HG02973 (cell line): ENCODE measurements at regions not wholly inside any gene's neighbourhood (a gene's known extent, or its start where the extent isn't known, plus 50 kb on each side); places are given as distances from the start of the nearest gene placed in this dataset.
"Not testable (repeated sequence)": the region's sequence is repeated elsewhere in the genome, so short reads cannot be mapped to it uniquely, and the experiment has no call there.

Experiments
- ATAC-seq: cut with Tn5 transposase; IDR thresholded peaks from one replicate; pipeline ENCODE4 v1.9.1; 2021; ENCODE audit warnings: moderate library complexity; ENCODE audit not compliant: unreplicated experiment

DNA sequence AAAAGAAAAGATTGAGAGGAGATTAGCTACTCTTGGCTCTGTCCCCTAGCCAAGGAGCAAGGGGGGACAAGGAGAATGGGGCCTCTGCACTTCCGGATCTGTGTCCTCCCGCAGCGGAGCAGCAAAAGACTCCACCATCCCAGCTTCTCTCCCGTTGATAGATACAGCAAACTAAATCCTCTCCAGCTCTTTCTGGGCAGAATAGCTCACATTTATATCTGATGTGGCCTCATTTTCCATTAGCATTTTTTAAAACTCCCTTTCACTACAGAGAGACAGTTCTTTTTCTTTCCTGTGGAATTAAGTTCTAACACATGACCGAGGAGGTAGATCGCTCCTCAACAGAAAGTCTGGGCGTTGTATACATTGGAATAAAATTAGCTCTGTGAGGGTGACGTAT lies 260.9 kb upstream of the SOX4 start:
- ATAC-seq = no peak

GRCh38 chr6:21333715-21334114 lies 259.8 kb upstream of the SOX4 start:
- ATAC-seq = no peak

DNA sequence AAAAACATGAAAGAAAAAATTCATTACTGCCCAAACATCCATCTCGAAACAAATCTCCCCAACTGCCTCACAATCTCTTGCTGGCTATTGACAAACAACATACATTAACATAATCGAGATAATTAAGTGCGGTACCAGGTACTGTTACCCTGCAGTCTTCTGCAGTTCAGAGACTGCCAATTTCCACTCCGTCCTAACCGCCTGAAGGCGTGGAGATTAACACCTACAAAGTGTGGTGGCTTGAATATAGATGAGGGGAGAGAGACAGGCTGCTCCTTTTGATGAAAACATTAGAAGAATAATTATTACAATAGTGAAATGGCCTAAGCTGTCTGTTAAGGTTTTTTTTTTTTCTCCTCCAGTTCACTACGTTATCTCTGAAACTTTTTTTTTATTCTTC lies 258.9 kb upstream of the SOX4 start:
- ATAC-seq = no peak

GRCh38 chr6:21335591-21335990 lies 258.0 kb upstream of the SOX4 start:
- no peak for ATAC-seq

- no peak for ATAC-seq
These were observed 256.3 kb upstream of the SOX4 start for GRCh38 chr6:21337263-21337662.

DNA sequence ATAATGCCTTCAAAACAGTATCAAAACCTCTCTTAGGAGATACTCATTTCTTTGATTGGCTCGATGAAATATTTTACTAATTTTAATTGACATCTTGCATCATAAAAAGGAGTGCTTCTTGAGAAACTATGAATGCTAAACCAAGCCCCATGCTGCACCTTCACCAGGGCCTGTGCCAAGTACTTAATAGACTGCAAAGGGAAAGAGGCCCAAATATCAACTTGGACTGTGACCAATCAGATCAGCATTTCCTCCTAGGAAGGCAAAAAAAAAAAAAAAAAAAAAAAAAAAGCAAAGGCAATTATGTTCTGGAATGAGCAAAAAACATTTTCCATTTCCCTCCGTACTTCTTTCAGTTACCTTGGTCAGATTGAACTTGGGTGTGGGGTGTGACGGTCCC lies 253.0 kb upstream of the SOX4 start:
- no peak for ATAC-seq

DNA sequence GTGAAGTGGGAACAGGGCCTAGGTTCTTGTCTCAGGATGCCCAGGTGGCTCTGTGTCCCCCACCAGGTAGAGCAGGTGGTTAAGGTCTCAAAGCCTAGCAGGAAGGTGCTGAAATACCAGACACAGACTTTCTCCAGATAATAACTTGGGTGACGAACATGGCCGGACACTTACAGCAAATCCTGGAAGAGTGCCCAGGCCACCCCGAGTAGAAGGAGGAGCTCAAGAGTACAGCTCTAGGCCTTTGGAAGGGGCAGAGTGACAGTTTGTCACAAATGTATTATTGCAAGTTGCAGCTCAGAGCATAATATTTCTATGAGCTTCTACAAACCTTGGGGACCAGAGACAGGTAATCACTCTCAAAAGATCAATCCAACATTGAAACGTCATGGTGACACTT lies 251.6 kb upstream of the SOX4 start:
- no peak for ATAC-seq

- ATAC-seq = no peak
These were observed 251.1 kb upstream of the SOX4 start for GRCh38 chr6:21342501-21342900.

DNA sequence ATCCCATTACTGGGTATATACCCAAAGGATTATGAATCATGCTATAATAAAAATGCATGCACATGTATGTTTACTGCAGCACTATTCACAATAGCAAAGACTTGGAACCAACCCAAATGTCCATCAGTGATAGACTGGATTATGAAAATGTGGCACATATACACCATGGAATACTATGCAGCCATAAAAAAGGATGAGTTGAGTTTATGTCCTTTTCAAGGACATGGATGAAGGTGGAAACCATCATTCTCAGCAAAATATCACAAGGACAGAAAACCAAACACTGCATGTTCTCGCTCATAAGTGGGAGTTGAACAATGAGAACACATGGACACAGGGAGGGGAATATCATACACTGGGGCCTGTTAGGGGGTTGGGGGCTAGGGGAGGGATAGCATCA lies 247.8 kb upstream of the SOX4 start:
- not testable (repeated sequence) for ATAC-seq

DNA sequence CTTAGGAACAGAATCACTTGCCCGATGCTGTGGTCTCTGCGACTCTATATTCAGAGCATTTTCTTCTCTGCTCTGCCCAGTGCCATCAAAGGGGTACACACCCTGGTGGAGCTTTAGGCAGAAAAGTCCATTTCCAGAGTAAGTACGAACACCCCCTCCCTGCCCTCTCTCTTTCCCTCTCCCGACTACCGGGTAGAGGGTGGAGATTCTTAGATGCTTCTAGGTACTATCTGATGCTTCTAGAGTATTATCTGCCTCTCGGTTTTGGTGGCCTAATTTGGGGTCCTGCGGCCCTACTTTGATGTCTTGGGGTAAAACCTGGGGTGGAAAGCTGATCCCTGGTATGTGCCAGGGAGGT lies 245.4 kb upstream of the SOX4 start:
- ATAC-seq = no peak

- ATAC-seq = no peak
These were observed 244.9 kb upstream of the SOX4 start for GRCh38 chr6:21348504-21349195.

GRCh38 chr6:21349834-21350233 lies 243.7 kb upstream of the SOX4 start:
- no peak for ATAC-seq

DNA sequence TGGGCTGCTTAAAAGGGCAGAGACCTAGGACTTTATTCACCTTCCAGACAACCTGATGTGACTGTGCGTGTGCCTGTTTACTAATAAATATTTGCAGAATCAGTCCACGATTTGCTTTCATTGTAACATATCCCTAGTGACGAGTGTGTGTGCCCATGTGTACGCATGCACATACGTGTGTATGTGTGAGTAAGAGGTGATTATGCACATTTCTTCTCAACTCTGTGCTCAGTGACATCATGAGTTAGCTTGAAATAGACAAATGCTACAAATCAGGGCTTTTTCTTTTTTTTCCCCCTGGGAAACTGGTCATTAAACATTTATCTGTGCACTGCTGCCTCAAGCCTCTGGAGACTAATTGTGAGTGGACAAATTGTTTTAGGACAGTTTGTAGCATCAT lies 242.6 kb upstream of the SOX4 start:
- no peak for ATAC-seq

- no peak for ATAC-seq
These were observed 241.4 kb upstream of the SOX4 start for GRCh38 chr6:21352131-21352530.

DNA sequence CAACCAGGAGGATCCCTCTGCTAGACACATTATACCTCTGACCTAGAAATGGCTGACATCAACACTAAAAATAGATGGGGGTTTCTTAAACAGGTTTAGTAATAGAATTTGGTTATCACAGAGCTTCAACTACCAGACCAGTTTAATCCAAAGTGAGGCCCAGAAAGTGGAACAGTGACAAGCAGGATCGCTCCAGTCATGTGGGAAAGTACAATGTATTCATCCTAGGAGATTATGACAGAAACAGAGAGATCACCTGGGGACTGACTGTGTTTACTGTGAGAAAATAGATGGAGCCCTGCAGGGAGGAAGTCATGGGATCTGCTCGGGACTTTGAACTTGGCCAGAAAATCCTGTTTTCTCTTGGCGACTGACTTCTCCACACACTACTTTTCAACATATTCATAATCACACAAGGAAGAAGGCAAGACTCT lies 238.7 kb upstream of the SOX4 start:
- ATAC-seq = no peak

- no peak for ATAC-seq
These were observed 237.9 kb upstream of the SOX4 start for GRCh38 chr6:21355638-21356037.

DNA sequence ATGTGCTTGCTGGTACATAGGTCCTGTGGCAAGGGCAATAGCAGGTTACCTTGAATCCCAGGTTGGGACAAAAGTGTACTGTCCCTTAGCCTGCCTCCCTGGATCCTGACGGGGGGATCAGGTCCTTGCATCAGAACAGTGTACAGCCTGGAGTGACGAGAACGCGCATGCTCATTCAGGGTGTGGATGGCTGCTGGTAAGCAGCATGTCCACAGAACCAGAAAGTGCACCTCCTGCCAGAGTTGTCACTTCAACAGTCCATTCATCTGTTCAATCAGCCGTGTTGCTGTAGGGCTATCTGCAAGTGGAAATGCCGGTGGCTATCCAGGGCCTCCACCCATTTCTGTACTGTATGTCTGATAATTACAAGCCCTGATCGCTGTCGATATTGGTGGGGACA lies 236.3 kb upstream of the SOX4 start:
- no peak for ATAC-seq

- no peak for ATAC-seq
These were observed 233.6 kb upstream of the SOX4 start for GRCh38 chr6:21359926-21360325.

- no peak for ATAC-seq
These were observed 233.2 kb upstream of the SOX4 start for GRCh38 chr6:21360336-21360735.

DNA sequence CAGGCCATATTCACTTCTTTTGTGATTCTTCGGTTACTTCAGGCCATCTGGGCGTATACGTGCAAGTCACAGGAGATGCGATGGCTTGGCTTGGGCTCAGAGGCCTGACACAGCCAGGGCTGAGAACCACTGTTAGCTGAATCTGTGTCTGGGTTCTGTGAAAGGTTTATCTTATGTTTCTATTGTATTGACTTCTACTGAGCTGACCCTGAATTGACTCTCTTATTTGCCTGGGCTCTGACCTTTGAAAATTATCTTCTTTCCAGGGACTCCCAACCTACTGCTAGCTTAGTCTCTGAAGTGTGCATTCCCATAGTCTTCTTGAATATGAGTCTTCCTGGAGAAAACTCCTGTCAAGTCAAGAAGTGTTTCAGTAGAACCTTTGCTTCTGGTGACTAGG lies 226.4 kb upstream of the SOX4 start:
- ATAC-seq = no peak

- no peak for ATAC-seq
These were observed 225.8 kb upstream of the SOX4 start for GRCh38 chr6:21367649-21368154.

DNA sequence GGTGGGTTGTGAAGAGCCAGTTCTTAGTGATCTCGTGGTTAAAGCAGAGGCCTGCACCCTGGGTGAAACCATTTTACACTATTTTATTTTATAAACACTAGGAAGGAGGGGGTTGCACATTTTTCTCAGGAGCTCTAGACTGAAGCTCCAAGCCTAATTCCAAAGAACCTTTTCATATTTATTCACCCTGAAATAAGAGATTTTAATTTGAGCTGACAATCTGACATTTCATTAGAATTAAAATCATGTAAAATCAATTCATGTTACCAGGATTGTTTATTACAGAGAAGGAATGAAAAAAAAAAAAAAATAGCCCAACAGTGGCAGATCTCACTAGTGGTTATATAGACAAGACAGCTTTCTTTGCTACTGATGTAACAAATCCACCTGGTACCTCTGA lies 222.5 kb upstream of the SOX4 start:
- ATAC-seq = no peak

DNA sequence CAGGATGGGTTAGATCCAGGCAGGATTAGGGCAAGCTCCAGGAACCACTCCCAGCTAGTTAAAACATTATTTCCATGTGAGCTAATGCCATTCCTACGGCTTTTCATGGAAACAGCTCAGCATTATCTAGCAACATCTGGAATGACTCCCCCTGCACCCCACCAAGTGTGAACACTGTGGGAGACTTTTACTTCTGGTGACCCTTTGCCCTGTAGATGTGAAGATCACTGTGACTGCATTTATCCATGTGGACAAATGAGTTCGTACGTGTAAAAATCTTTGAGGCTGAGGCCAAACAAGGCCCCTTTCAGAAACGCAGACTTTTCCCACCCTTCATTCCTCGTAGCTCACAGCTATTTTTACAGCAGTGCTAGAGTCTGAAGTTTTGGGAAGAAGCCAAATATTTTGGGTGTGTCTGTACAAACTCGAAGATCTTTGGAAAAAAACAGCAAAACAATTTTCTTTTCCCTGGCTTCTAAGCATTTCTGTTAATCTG lies 221.8 kb upstream of the SOX4 start:
- ATAC-seq = no peak
